ENCODE measurements at regions not wholly inside any gene's neighbourhood (a gene's known extent, or its start where the extent isn't known, plus 50 kb on each side); places are given as distances from the start of the nearest gene placed in this dataset.

- TF ChIP-seq ZNF274 (IDR thresholded peaks at IDR 0.05; ENCODE audit: low read length) (no peak), ZNF274 (tag by site-specific recombination; IDR thresholded peaks at IDR 0.05; ENCODE audit: borderline replicate concordance) (no peak), CTCF (tag by site-specific recombination; IDR thresholded peaks at IDR 0.05) (no peak), ZNF707 (tag by site-specific recombination; IDR thresholded peaks at IDR 0.05) (no peak), ZNF335 (tag by site-specific recombination; conservative IDR thresholded peaks at IDR 0.05) (no peak)
Measured at GRCh38 chr14:31937730-31938346, 139.3 kb upstream of the ARHGAP5 start.

Measured in HEK293 (cell line).